GM18867 (cell line): ENCODE measurements at regions not wholly inside any gene's neighbourhood (a gene's known extent, or its start where the extent isn't known, plus 50 kb on each side); places are given as distances from the start of the nearest gene placed in this dataset.

Source experiments
- ATAC-seq: cut with Tn5 transposase; IDR thresholded peaks from one replicate; pipeline ENCODE4 v1.9.1; 2021; ENCODE audit warnings: mild to moderate bottlenecking, moderate library complexity; ENCODE audit not compliant: unreplicated experiment

DNA sequence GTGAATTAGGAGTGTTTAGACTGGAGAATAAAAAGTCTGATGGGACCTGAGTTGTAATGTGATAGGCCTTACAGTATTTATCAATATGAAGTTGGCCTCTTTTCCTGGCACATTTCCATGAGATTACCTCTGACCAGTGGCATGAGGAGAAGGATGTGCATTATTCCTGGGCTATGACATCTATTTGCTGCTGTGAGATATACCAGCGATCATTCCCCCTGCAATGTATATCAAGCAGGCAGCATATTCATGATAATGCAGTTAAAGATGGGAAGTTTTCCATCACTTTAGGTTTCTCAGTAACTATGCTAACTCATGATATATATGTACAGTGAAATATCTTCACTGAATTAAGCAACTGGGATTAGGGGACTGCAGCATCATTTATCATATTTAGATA lies 142.8 kb upstream of the MBL2 start:
- ATAC-seq: no peak

DNA sequence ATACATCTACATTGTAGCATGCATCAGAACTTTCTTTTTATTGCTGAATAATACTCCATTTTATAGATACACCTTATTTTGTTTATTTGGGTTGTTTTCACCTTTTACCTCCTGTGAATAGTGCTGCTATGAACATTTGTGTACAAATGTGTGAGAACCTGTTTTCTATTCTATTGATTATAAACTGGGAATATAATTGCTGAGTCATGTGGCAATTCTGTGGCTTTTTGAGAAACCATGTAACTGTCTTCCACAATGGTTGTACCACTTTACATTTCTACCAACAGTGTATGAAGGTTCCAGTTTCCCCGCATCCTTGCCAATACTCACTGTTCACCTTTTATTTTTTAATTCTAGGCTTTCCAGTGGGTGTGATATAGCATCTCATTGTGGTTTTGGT lies 138.6 kb upstream of the MBL2 start:
- no peak for ATAC-seq

DNA sequence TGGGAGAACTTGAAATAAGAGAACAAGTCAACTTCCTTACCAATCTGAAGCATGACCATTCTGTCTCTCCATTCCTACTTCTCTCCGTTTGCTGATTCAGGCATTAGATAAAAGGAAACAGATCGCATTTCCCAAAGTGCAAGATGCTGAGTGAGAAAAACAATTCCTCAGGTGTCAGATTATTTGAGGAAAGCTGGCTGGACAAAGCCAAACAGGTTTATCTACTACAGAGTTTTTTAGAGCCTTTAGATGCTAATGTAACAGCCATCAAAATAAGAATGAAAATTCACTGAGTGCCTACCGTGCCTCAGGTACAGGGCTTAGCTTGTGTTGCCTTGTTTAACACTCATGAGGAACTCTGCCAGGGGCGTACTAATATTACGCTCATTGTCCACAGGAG lies 135.9 kb upstream of the MBL2 start:
- ATAC-seq: no peak

DNA sequence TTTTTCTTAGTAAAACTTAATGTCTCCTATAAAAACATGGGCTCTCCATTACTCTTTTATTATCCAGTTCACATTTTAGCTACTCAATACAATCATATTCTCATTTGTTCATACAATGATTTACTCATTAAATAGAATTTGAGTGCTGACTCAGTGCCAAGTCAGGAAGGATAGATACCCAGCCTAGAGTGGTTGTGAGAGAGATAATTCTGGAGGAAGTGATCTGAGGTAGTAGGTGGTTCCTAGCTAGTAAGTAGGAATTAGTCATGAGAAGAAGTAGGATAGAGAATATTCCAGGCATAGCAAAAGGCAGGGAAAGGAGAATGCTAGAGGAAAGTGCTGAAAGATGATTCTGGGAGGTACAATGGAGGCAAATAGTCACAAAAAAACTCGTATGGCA lies 133.5 kb upstream of the MBL2 start:
- ATAC-seq: no peak

DNA sequence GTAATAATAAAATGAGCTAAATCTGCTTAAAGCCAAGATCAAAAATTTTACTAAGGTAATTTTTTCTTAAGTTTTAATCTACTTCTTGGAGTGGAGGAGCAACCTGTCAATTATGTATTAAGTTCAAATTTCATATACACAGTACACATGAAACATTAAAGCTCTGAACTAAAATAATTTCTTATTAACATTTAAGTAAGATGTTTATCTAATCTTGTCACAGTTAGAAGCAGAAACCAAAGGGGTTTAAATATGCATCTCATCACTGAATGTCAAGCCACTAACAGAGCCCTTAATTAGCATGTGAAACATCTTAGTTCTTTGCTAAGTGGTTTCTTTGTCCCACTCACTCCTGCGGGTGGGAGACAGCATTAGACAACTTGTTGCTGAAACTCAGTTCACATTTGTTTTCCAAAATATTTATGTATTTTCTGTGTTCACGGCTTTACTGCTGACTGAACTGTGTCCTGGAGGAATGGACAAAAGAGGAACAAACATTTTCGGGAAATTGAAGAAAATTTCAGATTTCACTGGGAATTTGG lies 130.9 kb upstream of the MBL2 start:
- no peak for ATAC-seq

DNA sequence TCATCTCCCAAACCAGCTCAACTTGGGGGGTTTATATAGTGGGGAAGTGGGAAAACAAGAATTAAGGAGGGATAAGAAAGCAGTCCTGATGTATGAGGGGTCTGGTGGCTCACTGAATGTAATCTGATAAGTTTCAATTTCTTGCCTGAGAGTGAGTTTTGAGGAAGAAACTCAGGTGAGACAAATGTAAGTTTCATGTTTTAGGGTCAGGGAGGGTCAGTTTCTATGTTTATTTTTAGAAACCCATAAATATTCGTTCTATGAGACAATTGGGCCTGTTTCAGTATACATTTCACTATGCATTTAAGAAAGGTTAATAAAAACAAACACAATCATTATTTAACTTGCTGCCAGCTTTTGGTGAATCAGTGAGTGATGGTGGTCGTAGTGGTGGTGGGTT lies 128.0 kb upstream of the MBL2 start:
- peak; percentile 87 for ATAC-seq

DNA sequence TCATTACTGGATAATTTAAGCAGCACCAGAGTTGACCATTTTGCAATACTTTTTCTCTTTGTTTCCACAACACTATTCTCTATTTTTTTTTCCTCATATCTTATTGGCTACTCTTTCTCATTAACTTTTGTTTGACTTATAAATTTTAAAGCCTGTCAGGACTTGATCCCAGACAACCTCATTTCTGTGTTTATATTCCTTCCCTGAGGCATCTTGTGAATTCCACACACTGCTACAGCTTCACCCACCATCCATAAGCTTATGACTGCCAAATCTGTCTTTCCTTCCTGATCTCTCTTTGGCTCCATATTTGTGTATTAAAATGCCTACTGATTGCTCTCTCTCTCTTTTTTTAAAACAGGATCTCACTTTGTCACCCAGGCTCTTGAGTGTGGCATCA lies 124.6 kb upstream of the MBL2 start:
- no peak for ATAC-seq

DNA sequence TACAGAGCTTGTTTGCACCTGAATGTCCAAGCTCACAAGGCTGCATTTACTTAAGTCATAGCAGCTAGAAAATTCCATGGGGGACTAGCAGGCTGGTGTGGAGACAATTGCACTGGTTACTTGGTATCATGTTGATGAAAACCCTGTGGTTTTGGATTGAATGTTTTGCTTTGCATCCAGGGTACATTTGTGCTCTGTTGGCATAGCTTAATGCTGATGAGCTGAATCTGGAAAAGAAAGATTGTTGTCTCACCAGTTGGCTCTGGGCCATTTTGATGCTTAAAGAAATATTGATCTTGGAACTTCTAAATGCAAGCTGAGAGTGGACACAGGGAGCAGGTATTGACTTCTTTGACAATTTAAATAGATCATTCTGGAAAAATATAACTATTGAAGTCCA lies 122.5 kb upstream of the MBL2 start:
- no peak for ATAC-seq

DNA sequence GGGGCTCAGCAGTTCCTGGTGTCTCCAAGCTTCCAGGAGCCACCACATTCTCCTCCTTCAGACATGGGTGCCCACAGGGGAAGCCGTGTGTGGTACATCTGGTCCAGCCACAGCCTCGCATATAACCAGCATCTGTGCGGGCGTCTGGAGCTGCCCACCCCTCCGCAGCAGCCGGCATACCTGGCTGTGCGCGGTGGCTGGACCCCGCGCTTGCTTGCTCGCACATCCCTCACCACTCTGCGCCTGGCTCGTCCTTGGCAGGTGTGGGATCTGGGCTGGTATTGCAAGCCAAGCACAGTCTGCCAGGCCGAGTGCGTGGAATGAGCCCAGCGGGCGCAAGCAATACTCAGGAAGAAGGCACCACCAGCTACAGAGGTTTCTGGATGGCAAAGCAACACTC lies 117.7 kb upstream of the MBL2 start:
- no peak for ATAC-seq

DNA sequence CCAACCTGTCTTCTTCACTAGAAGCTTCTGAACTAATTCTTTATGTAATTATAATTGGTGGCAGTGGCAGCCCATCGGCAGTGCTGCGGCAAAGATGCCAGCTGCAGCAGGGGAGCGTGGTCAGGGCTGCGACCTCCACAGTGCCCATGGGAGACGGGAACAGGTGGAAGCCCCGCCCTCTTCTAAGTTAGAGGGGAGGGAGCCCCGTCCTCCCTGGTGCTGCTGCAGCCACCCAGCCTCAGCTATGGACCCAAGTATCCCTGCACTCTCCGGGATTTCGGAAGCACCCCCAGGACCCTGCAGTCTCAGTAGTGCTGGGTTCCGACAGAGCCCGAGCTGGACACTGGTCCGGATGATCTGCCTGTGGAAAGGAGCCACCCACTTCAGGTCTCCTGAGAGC lies 117.0 kb upstream of the MBL2 start:
- no peak for ATAC-seq

DNA sequence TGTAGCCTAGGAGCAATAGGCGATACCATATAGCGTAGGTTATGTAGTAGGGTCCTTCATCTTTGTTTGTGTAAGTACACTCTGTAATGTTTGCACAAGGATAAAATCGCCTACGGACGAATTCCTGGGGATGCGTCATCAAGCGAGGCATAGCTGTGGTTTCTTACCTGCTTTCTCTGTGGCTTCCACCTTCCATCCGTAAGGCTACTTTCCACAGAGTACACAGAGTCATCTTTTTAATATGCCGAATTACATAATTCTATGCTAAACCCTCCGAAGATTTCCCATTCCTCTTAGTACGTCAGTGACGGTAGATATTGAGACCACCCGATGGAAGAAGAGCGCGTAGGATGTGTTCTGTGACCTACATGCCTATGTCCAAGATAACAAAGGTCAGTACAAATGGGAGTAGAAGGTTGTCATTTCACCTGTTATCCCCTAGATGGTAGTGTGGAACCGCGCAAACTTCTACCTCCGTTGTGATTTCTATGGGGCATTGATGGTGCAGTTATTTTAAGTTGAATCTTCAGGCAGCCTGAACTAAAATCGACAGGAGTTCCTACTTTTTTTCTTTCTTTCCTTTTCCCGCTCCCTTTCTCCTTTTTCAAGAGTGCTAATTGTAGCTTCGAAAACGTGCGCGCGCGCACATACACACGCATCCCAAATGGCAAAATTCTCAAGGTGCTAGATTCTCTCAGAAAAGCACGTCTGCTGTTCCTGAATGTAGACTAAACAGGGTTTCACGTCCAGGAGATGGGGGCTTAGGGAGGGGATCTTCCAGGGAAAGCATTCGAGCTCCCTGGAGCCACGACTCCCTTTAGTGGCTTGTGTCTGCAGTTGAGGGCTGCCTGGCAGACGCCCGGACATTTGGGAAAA lies 111.7 kb upstream of the MBL2 start:
- peak; percentile 93 for ATAC-seq

DNA sequence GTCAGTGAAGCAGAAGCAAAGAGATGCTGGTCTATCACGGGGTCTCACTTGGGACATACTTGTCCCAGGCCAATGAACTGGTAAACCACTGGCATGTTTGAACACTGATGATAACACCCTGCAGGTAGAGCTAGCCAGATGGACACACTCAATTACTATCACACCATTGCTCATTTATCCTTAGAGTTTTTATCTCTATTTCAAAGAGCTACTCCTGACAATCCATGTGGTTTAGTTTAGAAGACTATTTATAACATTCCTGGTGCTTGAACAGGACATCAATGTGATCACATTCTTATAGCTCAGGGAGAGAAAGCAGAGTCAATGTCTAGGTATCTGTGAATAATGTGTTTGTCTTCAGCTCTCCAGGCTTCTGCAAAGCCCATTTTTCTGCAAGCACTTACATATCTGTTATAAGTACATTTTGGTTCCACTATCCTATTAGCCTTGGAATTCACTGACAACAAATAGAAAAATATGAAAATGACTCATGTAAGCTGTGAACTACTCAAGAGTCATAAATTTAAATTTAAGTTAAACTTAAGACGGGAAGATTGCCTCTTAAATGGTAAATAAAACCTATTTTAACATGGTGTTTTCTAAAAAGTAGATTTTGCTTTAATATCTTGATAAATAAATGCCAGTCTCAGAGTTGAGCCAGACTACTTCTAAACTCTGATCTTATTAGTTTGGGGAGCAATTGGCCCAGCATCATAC lies 106.7 kb upstream of the MBL2 start:
- ATAC-seq: no peak

DNA sequence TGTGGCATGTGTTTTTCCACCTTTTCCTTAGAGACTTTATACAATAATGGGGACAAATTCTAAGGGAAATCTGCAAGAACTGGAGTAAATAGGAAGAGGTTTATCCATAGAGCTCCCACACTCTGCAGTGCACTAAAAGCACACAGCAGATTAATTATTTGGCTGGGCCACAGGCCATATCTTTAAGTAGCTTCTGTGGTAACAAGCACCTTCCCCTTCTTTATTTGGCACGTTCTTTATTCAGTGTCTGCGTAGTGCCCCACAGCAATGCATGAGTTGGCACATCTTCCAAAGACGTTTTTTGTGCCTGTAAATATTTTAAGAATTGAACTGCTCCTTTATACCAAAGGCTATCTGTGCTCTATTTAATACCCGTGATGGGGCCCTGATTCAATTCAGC lies 104.9 kb upstream of the MBL2 start:
- ATAC-seq: no peak

DNA sequence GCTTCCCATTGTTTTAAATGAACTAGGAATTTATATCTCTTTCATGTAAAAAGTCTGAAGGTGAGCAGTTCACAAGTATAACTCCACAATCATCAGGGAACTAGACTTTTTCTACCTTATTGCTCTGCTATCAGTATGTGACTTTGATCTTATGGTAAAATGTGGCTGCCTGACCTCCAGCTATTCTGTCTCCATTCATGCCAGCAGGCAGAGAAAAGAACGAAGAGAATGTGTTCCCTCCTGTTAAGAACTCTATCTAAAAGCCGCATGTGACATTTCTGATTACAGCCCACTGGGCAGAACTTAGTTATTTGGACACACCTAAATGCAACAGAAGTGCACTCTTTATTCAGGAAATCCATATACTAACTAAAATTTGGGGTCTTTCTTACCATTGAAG lies 102.8 kb upstream of the MBL2 start:
- no peak for ATAC-seq

DNA sequence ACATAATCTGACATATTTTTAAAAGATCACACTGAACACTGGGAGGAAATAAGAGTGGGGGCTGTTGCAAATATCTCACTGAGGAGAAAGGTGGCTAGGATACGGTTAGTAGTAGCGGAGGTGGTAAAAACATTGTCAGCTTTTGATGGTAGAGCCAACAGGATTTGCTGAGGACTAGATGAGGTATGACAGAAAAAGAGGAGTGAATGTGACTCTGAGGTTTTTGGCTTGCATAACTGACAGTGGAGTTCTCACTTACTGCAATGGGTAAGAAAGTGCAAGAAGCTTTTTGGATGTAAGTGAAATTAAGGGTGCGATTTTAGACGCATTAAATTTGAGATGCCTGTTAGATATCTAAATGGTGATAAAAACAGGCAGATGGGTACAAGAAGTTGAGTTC lies 102.0 kb upstream of the MBL2 start:
- no peak for ATAC-seq

DNA sequence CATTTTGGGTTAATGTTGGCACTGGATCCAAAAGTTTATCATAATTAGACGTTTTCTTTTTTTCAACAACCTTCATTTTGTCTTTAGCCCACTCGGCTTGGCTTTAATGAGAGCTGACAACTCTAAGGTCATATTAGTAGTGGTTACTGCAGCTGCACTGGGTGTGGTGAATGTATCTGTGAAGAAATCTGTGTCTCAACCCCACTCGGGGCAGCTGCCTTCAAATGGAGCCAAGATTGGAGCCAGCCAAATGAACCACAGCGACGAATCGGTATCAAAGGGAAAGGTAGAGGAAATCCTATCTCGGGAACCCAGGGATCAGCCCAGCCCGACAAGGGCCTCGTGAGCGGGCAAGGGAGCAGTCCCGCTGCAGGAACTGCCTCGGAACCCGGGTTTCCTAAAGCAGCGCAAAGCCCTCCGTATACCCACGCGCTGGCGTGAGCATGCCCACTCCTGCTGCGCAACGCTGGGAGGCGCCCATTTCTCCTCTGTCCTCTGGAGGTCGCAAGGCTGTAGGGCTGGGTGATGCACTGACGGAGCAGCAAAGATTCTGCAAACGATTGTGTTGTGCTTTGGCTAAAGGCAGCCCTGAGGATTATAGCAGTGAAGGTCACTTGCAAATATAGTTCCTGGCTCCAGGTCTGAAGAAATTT lies 98.7 kb upstream of the MBL2 start:
- ATAC-seq: no peak

DNA sequence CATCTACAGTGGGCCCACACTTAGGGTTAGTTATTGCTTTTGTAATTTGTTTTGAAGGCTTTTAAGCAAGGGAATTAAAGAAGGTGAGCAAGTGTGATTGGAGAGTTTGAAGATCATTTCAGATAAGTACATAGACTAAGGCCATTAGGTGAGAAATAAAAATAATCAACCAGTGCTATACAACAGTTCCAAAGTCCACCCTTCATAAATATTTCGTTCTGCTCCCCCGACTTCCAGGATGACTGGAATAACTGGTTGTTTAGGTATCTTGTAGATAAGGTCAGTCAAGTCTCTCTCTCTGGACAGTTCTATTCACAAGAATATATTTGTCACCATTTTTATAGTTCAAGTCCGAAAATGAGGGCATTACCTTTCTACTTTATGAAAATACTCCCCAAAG lies 98.0 kb upstream of the MBL2 start:
- no peak for ATAC-seq

DNA sequence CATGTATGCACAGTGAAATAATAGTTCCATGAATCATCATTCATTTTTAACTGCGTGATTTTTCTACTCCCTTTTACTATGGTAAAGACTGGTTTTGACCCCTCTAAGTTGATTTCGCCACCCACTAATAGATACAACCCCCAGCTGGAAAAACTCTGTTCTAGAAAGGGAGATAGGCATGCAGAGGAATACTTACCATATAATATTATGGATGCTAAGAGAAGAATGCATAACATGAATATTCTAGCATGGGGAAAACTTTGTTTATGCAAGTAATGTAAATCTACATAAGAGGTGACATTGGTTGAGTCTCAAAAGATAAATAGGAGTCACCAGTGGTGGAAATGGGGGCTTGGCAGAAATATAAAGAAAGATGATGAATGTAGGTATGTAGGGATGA lies 97.3 kb upstream of the MBL2 start:
- no peak for ATAC-seq

DNA sequence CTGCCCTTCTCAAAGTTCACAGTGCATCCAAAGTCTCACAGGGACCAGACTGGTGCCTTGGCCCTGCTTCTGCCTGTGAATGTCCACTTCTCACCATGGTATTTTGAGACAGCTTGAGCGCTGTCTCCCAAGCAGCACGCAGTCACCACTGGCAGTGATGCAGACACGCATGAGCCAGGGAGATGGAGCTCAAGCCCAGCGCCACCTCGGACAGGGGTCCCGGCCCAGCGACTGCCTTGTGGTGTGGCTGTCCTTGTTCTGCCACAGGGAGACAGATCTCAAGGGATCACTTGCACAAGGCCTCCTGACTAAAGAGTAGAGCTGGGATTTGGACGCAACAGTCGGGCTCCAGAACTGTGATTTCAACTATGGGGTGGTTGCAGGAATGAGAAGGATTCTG lies 92.6 kb upstream of the MBL2 start:
- no peak for ATAC-seq

DNA sequence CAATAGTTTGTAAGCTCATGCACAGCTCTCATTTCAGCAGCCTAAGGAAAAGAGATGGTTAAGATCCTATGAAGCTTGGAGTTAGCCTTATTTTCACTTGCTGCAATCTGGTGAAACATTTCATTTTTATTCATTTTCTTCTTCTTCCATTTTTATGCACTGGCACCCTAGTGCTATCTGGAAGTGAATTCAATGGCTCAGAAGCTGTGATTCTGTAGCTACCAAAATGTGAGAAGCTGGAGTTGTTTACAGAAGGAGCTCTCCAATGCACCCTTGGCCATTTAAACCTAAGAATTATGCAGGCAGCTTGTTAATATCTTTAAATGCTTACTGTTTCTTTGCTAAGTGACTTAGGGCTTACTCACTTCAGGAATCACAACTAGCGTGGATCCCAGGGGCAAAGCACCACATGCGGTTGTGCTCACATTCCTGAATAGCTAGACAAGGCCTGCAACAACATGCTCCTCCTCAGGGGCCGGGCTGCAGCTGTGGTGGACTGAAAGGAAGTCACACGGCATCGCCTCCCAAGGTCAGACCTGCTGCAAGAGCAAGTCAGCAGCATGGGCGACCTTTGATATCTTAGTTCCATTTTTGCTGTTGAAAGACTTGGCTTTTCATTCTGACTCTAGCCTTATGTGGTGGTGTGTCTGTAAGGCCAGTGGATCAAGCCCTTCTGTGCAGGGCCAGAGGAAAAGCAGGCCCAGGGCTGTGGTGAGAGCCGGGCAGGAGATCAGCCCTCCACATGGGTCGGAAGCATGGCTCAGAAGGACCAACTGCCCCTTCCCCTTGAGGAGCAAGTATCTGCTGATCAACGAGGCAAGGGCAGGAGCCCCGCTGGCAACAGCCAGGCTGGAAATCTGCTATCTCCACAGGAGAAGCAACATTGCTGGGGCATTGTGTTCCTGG lies 91.9 kb upstream of the MBL2 start:
- ATAC-seq: peak; percentile 95

DNA sequence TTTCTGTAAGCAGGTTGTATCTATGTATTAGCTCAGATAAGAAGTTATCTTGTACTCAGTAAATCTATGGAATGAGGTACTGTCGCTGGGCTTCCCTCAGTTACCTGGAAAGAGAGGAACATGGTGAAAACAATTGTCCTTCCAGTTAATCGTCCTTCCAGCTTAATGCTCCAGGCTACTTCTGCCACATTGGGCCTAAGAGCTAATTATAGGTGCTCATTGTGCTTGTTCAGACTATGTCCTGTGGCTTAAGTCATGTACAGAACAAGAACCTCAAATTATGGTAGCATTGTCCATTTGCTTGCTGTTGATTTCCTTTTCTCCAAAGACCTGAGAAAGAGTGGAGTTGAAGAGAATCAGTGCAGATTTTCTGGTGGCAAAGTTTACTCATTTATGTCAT lies 86.1 kb upstream of the MBL2 start:
- ATAC-seq: no peak
